SH-SY5Y (cell line): ENCODE measurements at regions not wholly inside any gene's neighbourhood (a gene's known extent, or its start where the extent isn't known, plus 50 kb on each side); places are given as distances from the start of the nearest gene placed in this dataset.
A peak's percentile ranks its signal among the peaks of the same experiment; 100 is the strongest.

Experiments used
- GATA2 ChIP-seq: IDR thresholded peaks from 2 replicates; pipeline ENCODE4 v1.6.1; 2011; ENCODE audit warnings: mild to moderate bottlenecking, low read depth, low read length
- GATA3 ChIP-seq: IDR thresholded peaks from 2 replicates; pipeline ENCODE4 v1.6.1; 2011; ENCODE audit warnings: low read depth, mild to moderate bottlenecking, low read length, moderate library complexity

GRCh38 chr13:53327680-53328315 lies 299.2 kb downstream of the OLFM4 start:
- TF ChIP-seq GATA3: no peak
- no peak for TF ChIP-seq GATA2

GRCh38 chr13:53336441-53337160 lies 308.0 kb downstream of the OLFM4 start:
- TF ChIP-seq GATA3 (peak; percentile 50; the same call in 1 of the 2 replicates), GATA2 (peak; percentile 33; the same call in 1 of the 2 replicates)

GRCh38 chr13:53338760-53339159 lies 310.1 kb downstream of the OLFM4 start:
- TF ChIP-seq GATA2: no peak
- TF ChIP-seq GATA3: no peak

GRCh38 chr13:53340505-53341143 lies 312.0 kb downstream of the OLFM4 start:
- TF ChIP-seq GATA3 (no peak), GATA2 (no peak)

GRCh38 chr13:53341144-53341510 lies 312.5 kb downstream of the OLFM4 start:
- TF ChIP-seq GATA3 (no peak), GATA2 (no peak)

GRCh38 chr13:53342623-53343360 lies 314.2 kb downstream of the OLFM4 start:
- TF ChIP-seq GATA2: no peak
- no peak for TF ChIP-seq GATA3

GRCh38 chr13:53343361-53343744 lies 314.7 kb downstream of the OLFM4 start:
- no peak for TF ChIP-seq GATA2
- TF ChIP-seq GATA3: no peak

- TF ChIP-seq GATA3 (no peak), GATA2 (no peak)
These were observed 322.4 kb downstream of the OLFM4 start for GRCh38 chr13:53351021-53351420.

- TF ChIP-seq GATA3 (no peak), GATA2 (no peak)
These were observed 329.0 kb downstream of the OLFM4 start for GRCh38 chr13:53357582-53357981.

- TF ChIP-seq GATA3 (no peak), GATA2 (no peak)
These were observed 340.3 kb downstream of the OLFM4 start for GRCh38 chr13:53368948-53369347.

GRCh38 chr13:53379485-53379884 lies 350.9 kb downstream of the OLFM4 start:
- TF ChIP-seq GATA2 (no peak), GATA3 (no peak)

GRCh38 chr13:53382008-53382407 lies 353.4 kb downstream of the OLFM4 start:
- no peak for TF ChIP-seq GATA3
- TF ChIP-seq GATA2: no peak

GRCh38 chr13:53398051-53398450 lies 369.4 kb downstream of the OLFM4 start:
- no peak for TF ChIP-seq GATA3
- TF ChIP-seq GATA2: no peak

GRCh38 chr13:53405616-53406015 lies 377.0 kb downstream of the OLFM4 start:
- no peak for TF ChIP-seq GATA2
- no peak for TF ChIP-seq GATA3
